ENCODE measurements at regions not wholly inside any gene's neighbourhood (a gene's known extent, or its start where the extent isn't known, plus 50 kb on each side); places are given as distances from the start of the nearest gene placed in this dataset.

DNA sequence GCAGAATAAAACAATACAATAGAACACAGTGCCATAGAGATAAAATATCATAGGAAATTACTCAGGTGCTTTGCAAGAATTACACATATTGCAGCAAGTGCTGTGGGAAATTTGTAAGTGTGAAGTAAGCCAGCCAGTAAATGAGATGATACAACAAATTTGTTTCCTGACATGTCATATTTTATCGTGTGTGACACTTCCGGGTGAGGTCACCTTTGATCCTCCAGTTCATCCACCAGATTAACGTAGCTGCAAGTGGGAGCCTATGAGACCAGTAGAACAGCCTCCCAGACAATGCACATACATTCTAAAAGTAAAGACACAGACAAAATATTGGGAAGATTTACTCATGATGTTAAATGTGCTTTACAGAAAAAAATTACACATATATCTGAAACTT lies 72.2 kb downstream of the PRDM9 start:
- DNase-seq: no peak

DNA sequence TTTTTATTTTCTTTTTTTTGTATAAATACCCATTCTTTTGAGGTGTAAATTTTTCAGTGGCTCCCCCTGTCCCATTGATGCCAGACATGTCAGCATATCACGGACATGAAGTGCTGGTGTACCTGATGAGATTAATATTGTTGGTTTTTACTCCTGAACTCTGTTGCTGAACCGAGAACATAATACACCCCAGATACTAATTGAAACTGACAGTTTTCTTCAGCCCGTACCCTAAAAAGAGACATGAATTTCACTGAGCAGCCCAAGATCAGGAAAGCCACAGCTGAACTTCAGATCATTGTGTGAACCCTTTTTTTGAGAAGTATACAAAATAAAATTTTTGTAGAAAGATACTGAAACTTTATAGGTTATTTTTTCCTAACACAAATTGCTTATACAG lies 75.7 kb downstream of the PRDM9 start:
- DNase-seq: no peak

DNA sequence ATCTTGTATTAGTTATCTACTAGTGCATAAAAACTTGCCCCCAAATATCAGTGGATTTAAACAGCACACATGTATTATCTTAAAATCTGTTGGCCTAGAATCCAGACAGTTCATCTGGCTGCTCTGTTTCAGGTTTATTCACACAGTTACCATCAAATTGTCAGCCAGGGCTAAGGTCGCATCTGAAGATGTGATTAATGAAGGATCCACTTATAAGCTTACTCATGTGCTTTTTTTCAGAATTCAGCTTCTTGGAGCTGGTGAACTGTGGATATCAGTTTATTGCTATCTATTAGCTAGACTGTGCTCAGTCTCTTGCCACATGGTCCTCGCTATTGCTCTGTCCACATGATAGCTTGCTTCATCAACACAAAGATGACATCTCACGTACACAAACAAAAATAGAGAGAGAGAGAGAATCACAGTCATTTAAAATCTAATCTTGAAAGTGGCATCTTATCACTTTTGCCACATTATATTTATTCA lies 81.5 kb downstream of the PRDM9 start:
- no peak for DNase-seq

GRCh38 chr5:23591250-23591649 lies 83.8 kb downstream of the PRDM9 start:
- no peak for DNase-seq

DNA sequence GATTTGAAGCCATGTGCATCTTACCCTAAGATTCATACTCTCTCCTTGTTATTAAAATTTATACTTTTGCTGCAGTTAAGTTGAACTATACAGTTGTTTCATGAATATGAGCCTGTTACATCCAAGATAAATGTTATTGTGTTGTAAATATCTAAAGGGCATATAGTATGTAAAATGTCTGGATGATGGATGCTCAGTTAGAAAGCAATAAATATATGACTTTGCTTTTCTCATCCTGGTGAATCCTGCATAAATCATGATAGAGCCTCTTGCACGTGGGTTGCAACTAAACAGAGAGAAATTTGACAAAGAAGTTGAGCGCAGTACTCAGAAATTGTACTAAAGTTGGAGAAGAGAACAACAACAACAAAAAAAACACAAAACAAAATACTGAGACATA lies 99.5 kb downstream of the PRDM9 start:
- DNase-seq: no peak

- DNase-seq: no peak
Observed at GRCh38 chr5:23612701-23613100, 105.3 kb downstream of the PRDM9 start.

DNA sequence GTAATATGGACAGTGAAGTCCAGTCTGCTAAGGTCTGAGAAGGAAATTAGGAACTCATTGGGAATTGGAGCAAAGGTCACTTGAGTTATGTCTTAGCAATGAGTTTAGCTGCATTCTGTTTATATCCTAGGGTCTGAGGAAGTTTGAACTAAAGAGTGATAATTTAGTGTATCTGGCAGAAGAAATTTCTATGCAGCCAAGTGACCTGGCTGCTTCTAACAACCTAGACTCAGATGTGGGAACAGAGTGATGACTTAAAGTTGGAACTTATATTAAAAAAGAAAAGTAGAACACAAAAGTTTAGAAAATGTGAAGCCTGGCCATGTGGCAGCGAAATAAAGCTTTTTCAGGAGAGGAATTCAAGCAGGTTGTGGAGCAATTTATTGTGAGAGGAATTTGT lies 106.2 kb downstream of the PRDM9 start:
- no peak for DNase-seq

DNA sequence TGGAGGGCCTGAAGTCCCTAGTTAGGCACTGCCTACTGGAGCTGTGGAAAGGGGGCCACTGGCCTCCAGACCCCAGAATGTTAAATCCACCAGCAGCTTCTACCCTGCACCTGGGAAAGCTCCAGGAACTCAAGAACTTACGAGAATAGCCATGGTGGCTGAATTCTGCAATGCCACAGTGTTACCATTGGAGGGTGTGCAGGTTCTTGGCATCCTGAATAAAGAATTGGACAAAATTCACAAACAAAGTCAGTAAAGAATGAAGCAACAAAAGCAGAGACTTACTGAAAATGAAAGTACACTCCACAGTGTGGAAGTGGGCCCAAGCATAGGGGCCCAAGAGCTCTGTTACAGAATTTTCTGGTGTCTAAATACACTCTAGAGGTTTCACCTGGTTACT lies 107.0 kb downstream of the PRDM9 start:
- DNase-seq: no peak

DNA sequence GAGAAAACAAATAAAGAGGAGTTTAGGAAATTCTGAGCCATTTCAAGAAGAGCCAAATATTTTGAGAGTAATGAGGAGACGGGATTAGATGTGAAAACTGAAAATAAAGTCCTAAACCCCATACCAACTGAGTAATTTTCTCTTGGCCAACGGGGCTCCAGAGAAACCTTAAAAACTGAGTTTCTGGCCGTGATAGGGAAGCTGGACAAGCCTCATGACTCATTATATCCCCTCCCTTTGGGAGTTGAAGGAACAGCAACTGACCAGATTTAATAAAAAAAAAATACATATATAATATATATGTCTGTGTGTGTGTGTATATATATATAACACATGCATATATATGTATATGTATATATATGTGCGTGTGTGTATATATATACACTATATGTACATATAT lies 119.6 kb downstream of the PRDM9 start:
- no peak for DNase-seq

DNA sequence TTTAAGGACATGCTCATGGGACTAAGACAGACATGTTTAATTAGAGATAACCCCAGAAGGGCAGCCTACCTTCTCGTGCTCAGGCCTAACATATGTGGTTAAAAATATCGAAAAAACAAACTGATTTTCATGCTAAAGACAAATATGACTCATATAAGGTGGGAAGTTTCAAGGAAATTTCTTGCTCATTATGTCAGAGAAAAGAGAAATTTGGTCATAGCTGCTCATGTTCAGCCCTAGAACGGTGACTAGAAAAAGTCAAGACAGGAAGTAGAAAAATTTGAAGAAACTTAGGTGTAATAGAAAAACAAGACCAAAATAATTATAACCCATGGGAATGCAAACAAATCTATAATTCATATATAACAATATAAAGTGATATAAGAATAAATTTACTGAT lies 120.6 kb downstream of the PRDM9 start:
- no peak for DNase-seq

- DNase-seq: no peak
Observed at GRCh38 chr5:23629396-23629795, 122.0 kb downstream of the PRDM9 start.

- DNase-seq: no peak
Observed at GRCh38 chr5:23631302-23632045, 124.1 kb downstream of the PRDM9 start.

DNA sequence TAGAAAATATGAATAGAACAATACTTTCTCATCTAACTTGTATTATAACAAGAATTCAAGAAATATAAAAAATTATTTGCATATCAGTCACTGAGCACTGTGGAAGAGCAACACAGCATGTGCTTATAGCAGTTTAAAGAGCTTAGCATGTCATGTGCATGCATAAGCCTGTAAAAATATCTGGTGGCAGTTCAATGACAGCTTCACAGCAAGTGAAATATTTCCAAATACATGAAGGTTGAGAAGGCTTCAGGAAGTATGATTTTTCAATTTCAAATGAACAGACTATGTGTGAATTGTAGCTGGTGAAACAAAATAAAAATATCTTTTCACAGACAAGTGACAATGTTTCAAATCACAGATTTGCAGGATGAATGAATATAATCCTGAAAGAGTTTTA lies 128.5 kb downstream of the PRDM9 start:
- no peak for DNase-seq

DNA sequence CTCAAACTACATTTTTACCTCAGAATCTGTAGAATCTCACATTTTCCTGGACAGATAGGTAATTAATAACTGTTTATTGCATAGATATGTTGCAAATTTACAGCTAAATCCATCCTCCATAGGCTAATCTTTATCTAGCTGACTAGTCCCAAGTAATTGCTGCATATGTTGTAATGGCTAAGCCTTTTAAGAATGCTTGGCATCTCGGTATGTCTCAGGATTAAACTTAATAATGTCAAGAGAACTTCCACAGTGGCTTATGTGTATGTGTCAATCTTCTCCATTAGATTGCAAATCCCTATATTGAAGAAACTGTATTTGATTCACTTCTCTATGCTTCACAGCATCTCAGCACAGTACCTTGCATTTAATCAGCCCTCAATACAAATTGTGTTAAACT lies 131.9 kb downstream of the PRDM9 start:
- DNase-seq: no peak

GRCh38 chr5:23648656-23649055 lies 141.2 kb downstream of the PRDM9 start:
- DNase-seq: no peak

DNA sequence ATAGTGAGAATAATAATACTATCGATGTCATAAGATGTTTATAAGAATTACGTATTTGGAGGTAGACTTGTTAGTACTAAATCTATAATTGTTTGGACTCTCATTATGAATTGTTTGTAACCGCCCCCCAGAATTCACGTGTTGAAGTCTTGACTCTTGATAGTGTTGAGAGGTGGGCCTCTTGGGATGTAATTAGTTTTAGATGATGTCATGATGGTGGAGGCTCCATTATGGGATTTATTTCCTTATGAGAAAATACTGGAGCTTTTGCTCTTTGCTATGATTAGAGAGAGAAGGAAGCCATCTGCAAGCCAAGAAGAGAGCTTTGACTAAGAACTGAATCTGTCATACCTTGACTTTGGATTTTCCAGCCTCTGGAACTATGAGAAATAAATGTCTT lies 142.2 kb downstream of the PRDM9 start:
- DNase-seq: no peak

GRCh38 chr5:23655674-23656073 lies 148.3 kb downstream of the PRDM9 start:
- DNase-seq: no peak

GRCh38 chr5:23675456-23675855 lies 168.0 kb downstream of the PRDM9 start:
- DNase-seq: no peak

- no peak for DNase-seq
Observed at GRCh38 chr5:23677996-23678395, 170.6 kb downstream of the PRDM9 start.

GRCh38 chr5:23684103-23684502 lies 176.7 kb downstream of the PRDM9 start:
- DNase-seq: no peak

DNA sequence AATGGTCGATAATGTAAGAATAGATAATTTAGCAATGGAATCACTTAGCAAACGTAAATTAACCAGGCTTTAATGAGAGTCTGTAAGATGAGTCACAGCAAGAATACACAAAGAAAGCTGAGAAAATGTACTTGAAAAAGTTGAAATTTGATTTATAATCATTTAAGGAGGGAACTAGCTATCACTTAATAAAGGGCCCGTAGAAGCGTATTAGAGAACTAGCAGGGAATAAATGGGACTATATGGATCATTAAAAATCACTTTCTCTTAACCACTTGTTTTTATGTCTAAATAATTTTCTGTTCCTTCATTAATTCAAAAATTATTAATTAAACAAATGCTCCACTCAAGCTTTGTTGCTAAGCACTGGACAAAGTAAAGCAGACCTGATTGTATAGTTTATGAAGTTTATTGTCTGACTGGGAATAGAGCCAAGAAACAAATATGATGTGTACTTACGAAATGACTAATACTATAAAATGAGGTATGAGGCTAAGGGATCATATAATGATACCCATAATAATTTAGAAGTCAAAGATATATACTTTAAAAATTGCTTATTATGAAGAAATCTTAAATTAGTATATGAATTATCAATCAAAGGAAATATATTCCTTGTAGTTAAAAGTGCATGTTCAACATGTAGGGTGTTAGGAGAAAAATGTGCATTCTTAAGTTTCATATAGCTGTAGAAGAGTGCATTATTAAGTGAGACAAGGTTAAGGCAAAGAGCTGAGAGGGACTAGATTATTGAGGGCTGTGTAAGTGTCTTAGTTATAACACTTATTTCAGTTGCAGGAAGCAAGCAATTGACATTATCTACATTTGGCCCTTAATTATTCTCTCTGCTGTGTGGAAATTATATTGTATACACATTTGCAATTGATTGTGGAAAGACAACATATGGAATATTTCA lies 196.8 kb downstream of the PRDM9 start:
- DNase-seq: no peak

DNA sequence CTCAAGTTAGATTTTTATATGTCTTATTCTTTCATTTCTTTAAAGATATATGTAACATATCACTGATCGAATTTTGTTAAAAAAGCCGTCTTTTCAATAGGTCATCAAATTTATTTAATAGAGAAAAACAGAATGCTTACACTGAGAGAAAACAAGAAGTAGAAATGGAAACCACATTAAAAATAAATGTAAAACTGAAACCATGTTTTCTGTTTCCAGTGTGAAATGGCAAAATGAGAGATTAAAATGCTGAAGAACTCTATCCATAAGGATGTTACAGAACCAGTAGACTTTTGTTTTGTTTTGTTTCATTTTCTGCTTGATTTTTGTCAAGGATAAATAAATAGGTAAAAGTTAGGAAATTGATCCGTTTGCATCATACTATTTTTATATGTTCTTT lies 210.1 kb downstream of the PRDM9 start:
- DNase-seq: no peak

DNA sequence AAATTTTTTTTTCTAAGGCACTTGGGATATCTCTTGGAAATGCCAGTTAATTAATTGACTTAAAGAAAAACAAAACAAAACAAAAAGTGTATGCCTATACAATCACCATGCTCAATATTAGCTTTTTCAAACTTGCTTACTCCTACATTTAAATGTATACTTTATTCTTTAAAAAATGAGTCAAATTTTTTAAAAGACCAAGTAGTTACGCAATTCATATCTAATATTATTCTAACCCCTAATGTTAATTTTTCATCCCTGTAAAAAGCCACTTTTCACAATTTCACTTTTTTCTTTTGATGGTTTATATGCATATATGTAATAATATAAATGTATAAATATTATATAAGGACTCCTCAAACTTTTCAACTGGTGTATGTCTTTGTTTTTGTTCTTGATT lies 211.2 kb downstream of the PRDM9 start:
- no peak for DNase-seq

- DNase-seq: no peak
Observed at GRCh38 chr5:23721336-23721735, 213.9 kb downstream of the PRDM9 start.
